ENCODE measurements at regions not wholly inside any gene's neighbourhood (a gene's known extent, or its start where the extent isn't known, plus 50 kb on each side); places are given as distances from the start of the nearest gene placed in this dataset.

GRCh38 chr1:42008264-42008663 lies 89.5 kb upstream of the HIVEP3 start:
- Histone ChIP-seq H3K4me1 (ENCODE audit: control insufficient read depth, insufficient read depth, low read length) (no peaks in the 10 kb centered on the region), H3K9me3 (ENCODE audit: control insufficient read depth, low read length) (no peaks in the 10 kb centered on the region), H3K27ac (ENCODE audit: insufficient read depth, low read depth, low read length, poor library complexity, severe bottlenecking) (no peak overlapping the region), H3K36me3 (ENCODE audit: control insufficient read depth, insufficient read depth, low read length) (no peaks in the 10 kb centered on the region), H3K27me3 (ENCODE audit: control insufficient read depth, insufficient read depth, low read length, poor library complexity, severe bottlenecking) (no peaks in the 10 kb centered on the region), H3K4me3 (ENCODE audit: insufficient read depth, low read depth, low read length) (no peak overlapping the region)
- WGBS, 2 experiments, result 92 to 93% methylated on average over 2 of the region's 2 CpGs

- 92 to 94% methylated on average over 2 to 3 of the region's 3 CpGs for WGBS, 2 experiments
- H3K36me3 ChIP-seq (ENCODE audit: control insufficient read depth, insufficient read depth, low read length), result no peaks in the 10 kb centered on the region
- no peak overlapping the region for H3K4me3 ChIP-seq (ENCODE audit: insufficient read depth, low read depth, low read length)
- H3K4me1 ChIP-seq (ENCODE audit: control insufficient read depth, insufficient read depth, low read length), result no peaks in the 10 kb centered on the region
- no peak overlapping the region for H3K27ac ChIP-seq (ENCODE audit: insufficient read depth, low read depth, low read length, poor library complexity, severe bottlenecking)
- H3K9me3 ChIP-seq (ENCODE audit: control insufficient read depth, low read length), result no peaks in the 10 kb centered on the region
- no peaks in the 10 kb centered on the region for H3K27me3 ChIP-seq (ENCODE audit: control insufficient read depth, insufficient read depth, low read length, poor library complexity, severe bottlenecking)
These were observed 88.1 kb upstream of the HIVEP3 start for GRCh38 chr1:42006836-42007235.

GRCh38 chr1:42006093-42006492 lies 87.4 kb upstream of the HIVEP3 start:
- Histone ChIP-seq H3K4me1 (ENCODE audit: control insufficient read depth, insufficient read depth, low read length) (no peaks in the 10 kb centered on the region), H3K9me3 (ENCODE audit: control insufficient read depth, low read length) (no peaks in the 10 kb centered on the region), H3K4me3 (ENCODE audit: insufficient read depth, low read depth, low read length) (no peak overlapping the region), H3K36me3 (ENCODE audit: control insufficient read depth, insufficient read depth, low read length) (no peaks in the 10 kb centered on the region), H3K27ac (ENCODE audit: insufficient read depth, low read depth, low read length, poor library complexity, severe bottlenecking) (no peak overlapping the region), H3K27me3 (ENCODE audit: control insufficient read depth, insufficient read depth, low read length, poor library complexity, severe bottlenecking) (no peaks in the 10 kb centered on the region)
- whole genome bisulfite sequencing, 2 experiments, result 69 to 78% methylated on average over 1 to 2 of the region's 2 CpGs

- Histone ChIP-seq H3K9me3 (ENCODE audit: control insufficient read depth, low read length) (no peaks in the 10 kb centered on the region), H3K4me3 (ENCODE audit: insufficient read depth, low read depth, low read length) (no peak overlapping the region), H3K27ac (ENCODE audit: insufficient read depth, low read depth, low read length, poor library complexity, severe bottlenecking) (no peak overlapping the region), H3K36me3 (ENCODE audit: control insufficient read depth, insufficient read depth, low read length) (no peaks in the 10 kb centered on the region), H3K27me3 (ENCODE audit: control insufficient read depth, insufficient read depth, low read length, poor library complexity, severe bottlenecking) (no peaks in the 10 kb centered on the region), H3K4me1 (ENCODE audit: control insufficient read depth, insufficient read depth, low read length) (no peaks in the 10 kb centered on the region)
- WGBS, 2 experiments, result 96 to 97% methylated on average over 2 of the region's 2 CpGs
These were observed 86.8 kb upstream of the HIVEP3 start for GRCh38 chr1:42005530-42005929.

- no peak overlapping the region for H3K4me3 ChIP-seq (ENCODE audit: insufficient read depth, low read depth, low read length)
- H3K36me3 ChIP-seq (ENCODE audit: control insufficient read depth, insufficient read depth, low read length), result no peaks in the 10 kb centered on the region
- H3K9me3 ChIP-seq (ENCODE audit: control insufficient read depth, low read length), result no peaks in the 10 kb centered on the region
- 91 to 94% methylated on average over 5 of the region's 5 CpGs for WGBS, 2 experiments
- H3K27me3 ChIP-seq (ENCODE audit: control insufficient read depth, insufficient read depth, low read length, poor library complexity, severe bottlenecking), result no peaks in the 10 kb centered on the region
- H3K27ac ChIP-seq (ENCODE audit: insufficient read depth, low read depth, low read length, poor library complexity, severe bottlenecking), result no peak overlapping the region
- no peaks in the 10 kb centered on the region for H3K4me1 ChIP-seq (ENCODE audit: control insufficient read depth, insufficient read depth, low read length)
These were observed 86.1 kb upstream of the HIVEP3 start for GRCh38 chr1:42004860-42005259.

GRCh38 chr1:42004322-42004721 lies 85.6 kb upstream of the HIVEP3 start:
- no peaks in the 10 kb centered on the region for H3K4me1 ChIP-seq (ENCODE audit: control insufficient read depth, insufficient read depth, low read length)
- H3K4me3 ChIP-seq (ENCODE audit: insufficient read depth, low read depth, low read length), result no peak overlapping the region
- WGBS, 2 experiments, result 93 to 95% methylated on average over 2 to 4 of the region's 4 CpGs
- no peak overlapping the region for H3K27ac ChIP-seq (ENCODE audit: insufficient read depth, low read depth, low read length, poor library complexity, severe bottlenecking)
- H3K9me3 ChIP-seq (ENCODE audit: control insufficient read depth, low read length), result no peaks in the 10 kb centered on the region
- H3K36me3 ChIP-seq (ENCODE audit: control insufficient read depth, insufficient read depth, low read length), result no peaks in the 10 kb centered on the region
- H3K27me3 ChIP-seq (ENCODE audit: control insufficient read depth, insufficient read depth, low read length, poor library complexity, severe bottlenecking), result no peaks in the 10 kb centered on the region

- Histone ChIP-seq H3K27me3 (ENCODE audit: control insufficient read depth, insufficient read depth, low read length, poor library complexity, severe bottlenecking) (no peaks in the 10 kb centered on the region), H3K27ac (ENCODE audit: insufficient read depth, low read depth, low read length, poor library complexity, severe bottlenecking) (no peak overlapping the region), H3K4me3 (ENCODE audit: insufficient read depth, low read depth, low read length) (no peak overlapping the region), H3K4me1 (ENCODE audit: control insufficient read depth, insufficient read depth, low read length) (no peaks in the 10 kb centered on the region), H3K36me3 (ENCODE audit: control insufficient read depth, insufficient read depth, low read length) (no peaks in the 10 kb centered on the region), H3K9me3 (ENCODE audit: control insufficient read depth, low read length) (no peaks in the 10 kb centered on the region)
- 92 to 94% methylated on average over 5 of the region's 5 CpGs for WGBS, 2 experiments
These were observed 84.7 kb upstream of the HIVEP3 start for GRCh38 chr1:42003433-42003832.

- Histone ChIP-seq H3K4me3 (ENCODE audit: insufficient read depth, low read depth, low read length) (no peak overlapping the region), H3K4me1 (ENCODE audit: control insufficient read depth, insufficient read depth, low read length) (no peaks in the 10 kb centered on the region), H3K27me3 (ENCODE audit: control insufficient read depth, insufficient read depth, low read length, poor library complexity, severe bottlenecking) (no peaks in the 10 kb centered on the region), H3K36me3 (ENCODE audit: control insufficient read depth, insufficient read depth, low read length) (no peaks in the 10 kb centered on the region), H3K27ac (ENCODE audit: insufficient read depth, low read depth, low read length, poor library complexity, severe bottlenecking) (no peak overlapping the region), H3K9me3 (ENCODE audit: control insufficient read depth, low read length) (no peaks in the 10 kb centered on the region)
- 88 to 91% methylated on average over 4 of the region's 4 CpGs for WGBS, 2 experiments
These were observed 83.5 kb upstream of the HIVEP3 start for GRCh38 chr1:42002220-42002619.

GRCh38 chr1:42000766-42001165 lies 82.0 kb upstream of the HIVEP3 start:
- H3K4me3 ChIP-seq (ENCODE audit: insufficient read depth, low read depth, low read length), result no peak overlapping the region
- no peaks in the 10 kb centered on the region for H3K27me3 ChIP-seq (ENCODE audit: control insufficient read depth, insufficient read depth, low read length, poor library complexity, severe bottlenecking)
- no peaks in the 10 kb centered on the region for H3K4me1 ChIP-seq (ENCODE audit: control insufficient read depth, insufficient read depth, low read length)
- WGBS, 2 experiments, result 94% methylated on average over 3 of the region's 3 CpGs
- no peaks in the 10 kb centered on the region for H3K9me3 ChIP-seq (ENCODE audit: control insufficient read depth, low read length)
- no peak overlapping the region for H3K27ac ChIP-seq (ENCODE audit: insufficient read depth, low read depth, low read length, poor library complexity, severe bottlenecking)
- H3K36me3 ChIP-seq (ENCODE audit: control insufficient read depth, insufficient read depth, low read length), result no peaks in the 10 kb centered on the region

GRCh38 chr1:41999884-42000283 lies 81.2 kb upstream of the HIVEP3 start:
- H3K27ac ChIP-seq (ENCODE audit: insufficient read depth, low read depth, low read length, poor library complexity, severe bottlenecking), result no peak overlapping the region
- H3K9me3 ChIP-seq (ENCODE audit: control insufficient read depth, low read length), result no peaks in the 10 kb centered on the region
- H3K4me1 ChIP-seq (ENCODE audit: control insufficient read depth, insufficient read depth, low read length), result no peaks in the 10 kb centered on the region
- H3K4me3 ChIP-seq (ENCODE audit: insufficient read depth, low read depth, low read length), result no peak overlapping the region
- no peaks in the 10 kb centered on the region for H3K27me3 ChIP-seq (ENCODE audit: control insufficient read depth, insufficient read depth, low read length, poor library complexity, severe bottlenecking)
- H3K36me3 ChIP-seq (ENCODE audit: control insufficient read depth, insufficient read depth, low read length), result no peaks in the 10 kb centered on the region

- H3K4me1 ChIP-seq (ENCODE audit: control insufficient read depth, insufficient read depth, low read length), result no peaks in the 10 kb centered on the region
- no peaks in the 10 kb centered on the region for H3K27me3 ChIP-seq (ENCODE audit: control insufficient read depth, insufficient read depth, low read length, poor library complexity, severe bottlenecking)
- no peak overlapping the region for H3K27ac ChIP-seq (ENCODE audit: insufficient read depth, low read depth, low read length, poor library complexity, severe bottlenecking)
- H3K9me3 ChIP-seq (ENCODE audit: control insufficient read depth, low read length), result no peaks in the 10 kb centered on the region
- H3K36me3 ChIP-seq (ENCODE audit: control insufficient read depth, insufficient read depth, low read length), result no peaks in the 10 kb centered on the region
- no peak overlapping the region for H3K4me3 ChIP-seq (ENCODE audit: insufficient read depth, low read depth, low read length)
These were observed 79.5 kb upstream of the HIVEP3 start for GRCh38 chr1:41998250-41998649.
